Liver (tissue), 8 donors: ENCODE measurements at regions not wholly inside any gene's neighbourhood (a gene's known extent, or its start where the extent isn't known, plus 50 kb on each side); places are given as distances from the start of the nearest gene placed in this dataset.

Source experiments
- DNase-seq: peaks from one replicate; pipeline ENCODE4 v3.0.0-alpha.2; 2017; ENCODE audit warnings: low spot score
- H3K27ac ChIP-seq, 2 donors: one replicate each; pipeline ENCODE4 v1.7.0; 2013; ENCODE audit warnings: inconsistent platforms in 2 of 2, low read length in 2 of 2, control low read depth in 1 of 2, low read depth in 1 of 2, mild to moderate bottlenecking in 1 of 2
- H3K27me3 ChIP-seq, 4 donors: one replicate each; pipeline versions ENCODE4 v1.6.1 to v1.7.0; 2013; ENCODE audit warnings: low read length in 3 of 4, inconsistent platforms in 1 of 4, mild to moderate bottlenecking in 1 of 4, moderate library complexity in 1 of 4; ENCODE audit not compliant: control insufficient read depth in 4 of 4, insufficient read depth in 4 of 4
- H3K36me3 ChIP-seq, 4 donors: one replicate each; pipeline versions ENCODE4 v1.6.1 to v1.7.0; 2013; ENCODE audit warnings: low read length in 3 of 4, mild to moderate bottlenecking in 3 of 4, low read depth in 1 of 4, moderate library complexity in 1 of 4; ENCODE audit not compliant: control insufficient read depth in 4 of 4, insufficient read depth in 3 of 4
- H3K4me1 ChIP-seq, 4 donors: one replicate each; pipeline versions ENCODE4 v1.6.1 to v1.7.0; 2013; ENCODE audit warnings: low read length in 3 of 4, mild to moderate bottlenecking in 3 of 4, moderate library complexity in 1 of 4; ENCODE audit not compliant: control insufficient read depth in 4 of 4, insufficient read depth in 4 of 4
- H3K4me3 ChIP-seq, 3 donors: one replicate each; pipeline versions ENCODE4 v1.6.1 to v1.7.0; 2013; ENCODE audit warnings: low read length in 3 of 3, control low read depth in 1 of 3, low read depth in 1 of 3, mild to moderate bottlenecking in 1 of 3
- H3K9ac ChIP-seq, 2 donors: one replicate each; pipeline ENCODE4 v1.7.0; 2013; ENCODE audit warnings: low read length in 2 of 2, mild to moderate bottlenecking in 2 of 2, moderate library complexity in 2 of 2, control low read depth in 1 of 2, low read depth in 1 of 2
- H3K9me3 ChIP-seq, 4 donors: one replicate each; pipeline versions ENCODE4 v1.6.1 to v1.7.0; 2013; ENCODE audit warnings: low read length in 3 of 4; ENCODE audit not compliant: control insufficient read depth in 4 of 4
- EGR1 ChIP-seq, 2 donors: IDR thresholded peaks; 2 replicates each; pipeline ENCODE4 v1.6.1; 2016 to 2018; ENCODE audit warnings: antibody characterized with exemption in 2 of 2, low read depth in 2 of 2
- FOXA2 ChIP-seq: IDR thresholded peaks from 2 replicates; pipeline ENCODE4 v1.6.1; 2016; ENCODE audit warnings: antibody characterized with exemption
- GABPA ChIP-seq, 2 donors: IDR thresholded peaks in 1 of 2; conservative IDR thresholded peaks in 1 of 2; 2 replicates each; pipeline ENCODE4 v1.6.1; 2016; ENCODE audit warnings: antibody characterized with exemption in 2 of 2, mild to moderate bottlenecking in 1 of 2, moderate library complexity in 1 of 2
- HNF4A ChIP-seq, 2 donors: conservative IDR thresholded peaks; 2 replicates each; pipeline ENCODE4 v1.6.1; 2016; ENCODE audit warnings: antibody characterized with exemption in 2 of 2, mild to moderate bottlenecking in 2 of 2
- HNF4G ChIP-seq: IDR thresholded peaks from 2 replicates; pipeline ENCODE4 v1.6.1; 2016; ENCODE audit warnings: antibody characterized with exemption
- JUND ChIP-seq, 2 donors: IDR thresholded peaks; 2 replicates each; pipeline ENCODE4 v1.6.1; 2016; ENCODE audit warnings: antibody characterized with exemption in 2 of 2
- NR2F2 ChIP-seq: IDR thresholded peaks from 2 replicates; pipeline ENCODE4 v1.6.1; 2016; ENCODE audit warnings: antibody characterized with exemption
- RXRA ChIP-seq, 2 donors: IDR thresholded peaks; 2 replicates each; pipeline ENCODE4 v1.6.1; 2017 to 2018; ENCODE audit warnings: antibody characterized with exemption in 2 of 2, mild to moderate bottlenecking in 1 of 2
- SP1 ChIP-seq: IDR thresholded peaks from 2 replicates; pipeline ENCODE4 v1.6.1; 2018; ENCODE audit warnings: antibody characterized with exemption, mild to moderate bottlenecking
- TAF1 ChIP-seq: conservative IDR thresholded peaks from 2 replicates; pipeline ENCODE4 v1.6.1; 2016; ENCODE audit warnings: antibody characterized with exemption, mild to moderate bottlenecking
- YY1 ChIP-seq: IDR thresholded peaks from 2 replicates; pipeline ENCODE4 v1.6.1; 2016; ENCODE audit warnings: antibody characterized with exemption, mild to moderate bottlenecking
- WGBS: extraction: QIAGEN DNeasy Blood & Tissue Kit; methylation state at CpG from one replicate; pipeline ENCODE4 v1.1.7; 2013; 5-methylcytosine and 5-hydroxymethylcytosine counted together
- TF ChIP-seq, protein P1 (sequence below): IDR thresholded peaks from 2 replicates; pipeline ENCODE4 v1.6.1; 2016; ENCODE audit warnings: antibody characterized with exemption
- TF ChIP-seq, protein P2 (sequence below): IDR thresholded peaks from 2 replicates; pipeline ENCODE4 v1.6.1; 2016; ENCODE audit warnings: antibody characterized with exemption
- TF ChIP-seq, protein P3 (sequence below): fragments of 150-350 bp; IDR thresholded peaks from 2 replicates; pipeline ENCODE4 v1.5.1; 2017; ENCODE audit warnings: improper control_type of control experiment, low read depth, low read length; ENCODE audit not compliant: missing input control
- TF ChIP-seq, protein P4 (sequence below): IDR thresholded peaks from 2 replicates; pipeline ENCODE4 v1.6.1; 2016; ENCODE audit warnings: antibody characterized with exemption, mild to moderate bottlenecking
- donor health status: healthy.
- donor health status: healthy.
- donor health status: healthy.
- donor health status: healthy.
- donor health status: healthy.

DNA sequence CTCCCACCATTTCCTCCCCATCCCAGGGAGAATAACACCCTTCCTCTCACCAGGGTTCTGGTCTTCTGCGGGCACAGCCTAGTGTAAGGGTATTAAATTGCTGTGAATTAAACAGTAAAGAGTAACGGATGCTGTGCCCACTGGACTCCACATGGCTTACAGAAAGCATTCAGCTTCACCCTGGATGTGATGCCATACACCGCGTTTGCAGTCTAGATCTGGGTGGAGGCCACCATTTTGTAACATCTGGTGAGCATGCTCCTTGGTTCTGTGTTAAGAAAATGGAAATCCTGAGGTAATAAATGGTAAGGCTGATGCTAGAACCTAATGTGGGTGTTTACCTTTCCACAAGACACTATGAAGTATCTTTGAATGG, 331.8 kb upstream of the B3GAT1 start:
- DNase-seq = no peak
- no peak for TF ChIP-seq NR2F2
- TF ChIP-seq, protein P1, sequence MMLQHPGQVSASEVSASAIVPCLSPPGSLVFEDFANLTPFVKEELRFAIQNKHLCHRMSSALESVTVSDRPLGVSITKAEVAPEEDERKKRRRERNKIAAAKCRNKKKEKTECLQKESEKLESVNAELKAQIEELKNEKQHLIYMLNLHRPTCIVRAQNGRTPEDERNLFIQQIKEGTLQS = no peak
- TF ChIP-seq SP1 = no peak
- TF ChIP-seq, protein P2, sequence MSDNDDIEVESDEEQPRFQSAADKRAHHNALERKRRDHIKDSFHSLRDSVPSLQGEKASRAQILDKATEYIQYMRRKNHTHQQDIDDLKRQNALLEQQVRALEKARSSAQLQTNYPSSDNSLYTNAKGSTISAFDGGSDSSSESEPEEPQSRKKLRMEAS = no peak
- no peak for TF ChIP-seq HNF4G
- TF ChIP-seq HNF4A (conservative IDR thresholded peaks at IDR 0.05) = no peak
- TF ChIP-seq TAF1 = no peak
- TF ChIP-seq FOXA2 = no peak
- TF ChIP-seq GABPA (IDR thresholded peaks at IDR 0.05 in 1 of 2, conservative IDR thresholded peaks at IDR 0.05 in 1 of 2) = no peak
- 83% methylated on average over 4 of the region's 4 CpGs for WGBS
- Histone ChIP-seq H3K36me3 (no peaks in the 10 kb centered on the region), H3K9ac (no peak overlapping the region), H3K27me3 (no peaks in the 10 kb centered on the region), H3K4me1 (peaks cover 0 to 8% (median under 1%) of the 10 kb centered on the region in 4 donors), H3K9me3 (peaks cover 0 to 10% (median 6%) of the 10 kb centered on the region in 4 donors), H3K4me3 (no peak overlapping the region), H3K27ac (no peak overlapping the region)

DNA sequence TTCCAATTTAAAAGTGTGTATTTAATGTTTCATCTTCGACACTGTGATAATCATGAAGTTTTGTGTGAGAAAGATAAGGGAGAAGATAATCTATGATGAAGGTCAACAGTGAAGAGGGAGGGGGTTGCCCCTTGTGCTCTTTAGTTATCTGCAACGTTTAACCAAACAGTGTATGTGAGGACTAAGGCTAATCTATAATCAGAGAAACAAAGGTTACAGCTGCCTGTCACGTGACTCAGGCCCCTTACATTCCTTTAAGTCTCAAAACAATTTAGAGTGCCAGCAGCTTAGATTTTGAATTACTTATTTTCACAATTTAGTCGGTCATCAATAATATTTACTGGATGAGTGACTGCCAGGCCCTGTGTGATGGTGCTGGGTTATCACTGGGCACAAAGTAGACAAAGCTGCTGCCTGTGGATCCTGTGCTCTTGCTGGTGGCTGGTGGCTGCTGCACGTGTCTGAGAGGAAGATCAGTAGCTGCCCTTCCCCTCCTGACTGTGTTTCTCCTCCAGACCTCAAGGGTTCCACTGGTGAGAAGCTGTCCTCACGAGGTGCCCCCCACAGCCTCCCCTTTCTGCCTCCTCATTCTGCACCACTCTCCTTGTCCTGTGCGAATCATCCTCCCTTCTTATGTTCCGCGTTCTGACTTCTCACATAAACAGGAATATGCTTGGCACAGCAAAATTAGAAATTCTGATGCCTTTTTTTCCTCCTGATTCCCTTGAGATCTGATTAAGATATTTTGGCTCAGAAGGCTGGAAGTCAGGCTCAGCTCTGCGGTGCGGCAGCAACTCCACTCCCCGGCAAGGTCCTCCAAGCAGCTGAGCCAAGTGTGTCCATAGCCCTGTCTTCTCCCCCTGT, 331.1 kb upstream of the B3GAT1 start:
- Histone ChIP-seq H3K9ac (no peak overlapping the region), H3K36me3 (no peaks in the 10 kb centered on the region), H3K9me3 (peaks cover 0 to 5% (median 3%) of the 10 kb centered on the region in 4 donors), H3K27ac (no peak overlapping the region), H3K4me3 (no peak overlapping the region), H3K27me3 (no peaks in the 10 kb centered on the region), H3K4me1 (peaks cover 0 to 8% (median under 1%) of the 10 kb centered on the region in 4 donors)
- WGBS = 45% methylated on average over 12 of the region's 12 CpGs
- TF ChIP-seq HNF4A (conservative IDR thresholded peaks at IDR 0.05) = peak in 1 of 2 donors; percentile 69
- TF ChIP-seq RXRA (IDR thresholded peaks at IDR 0.05) = peak in 1 of 2 donors; percentile 71
- TF ChIP-seq JUND (IDR thresholded peaks at IDR 0.05) = no peak
- DNase-seq = no peak

DNA sequence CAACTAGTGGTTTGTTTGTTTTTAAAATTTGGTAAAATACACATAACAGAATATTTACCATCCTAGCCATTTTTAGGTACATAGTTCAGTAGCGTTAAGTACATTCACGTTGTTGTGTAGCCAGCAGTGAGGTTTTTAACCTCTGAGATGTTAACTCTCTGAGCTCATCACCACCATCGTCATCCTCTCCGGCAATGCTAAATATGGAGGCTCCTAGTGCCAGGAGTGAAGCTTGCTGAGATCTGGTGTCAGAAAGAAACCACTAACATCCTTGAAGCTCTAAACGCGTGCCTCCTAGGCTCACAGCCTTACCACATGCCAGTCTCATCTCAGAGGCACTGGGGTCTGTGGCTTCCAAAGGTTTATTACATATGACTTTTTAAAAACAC, 330.2 kb upstream of the B3GAT1 start:
- peak in 1 of 2 donors; percentile 19 for TF ChIP-seq RXRA (IDR thresholded peaks at IDR 0.05)
- TF ChIP-seq NR2F2 = no peak
- Histone ChIP-seq H3K4me1 (peaks cover 0 to 8% (median under 1%) of the 10 kb centered on the region in 4 donors), H3K9me3 (no peaks in the 10 kb centered on the region), H3K36me3 (no peaks in the 10 kb centered on the region), H3K4me3 (no peak overlapping the region), H3K27me3 (no peaks in the 10 kb centered on the region), H3K9ac (no peak overlapping the region), H3K27ac (peak overlapping the region in 1 of 2 donors; percentile 28)
- no peak for DNase-seq
- WGBS = 33% methylated on average over 6 of the region's 6 CpGs

DNA sequence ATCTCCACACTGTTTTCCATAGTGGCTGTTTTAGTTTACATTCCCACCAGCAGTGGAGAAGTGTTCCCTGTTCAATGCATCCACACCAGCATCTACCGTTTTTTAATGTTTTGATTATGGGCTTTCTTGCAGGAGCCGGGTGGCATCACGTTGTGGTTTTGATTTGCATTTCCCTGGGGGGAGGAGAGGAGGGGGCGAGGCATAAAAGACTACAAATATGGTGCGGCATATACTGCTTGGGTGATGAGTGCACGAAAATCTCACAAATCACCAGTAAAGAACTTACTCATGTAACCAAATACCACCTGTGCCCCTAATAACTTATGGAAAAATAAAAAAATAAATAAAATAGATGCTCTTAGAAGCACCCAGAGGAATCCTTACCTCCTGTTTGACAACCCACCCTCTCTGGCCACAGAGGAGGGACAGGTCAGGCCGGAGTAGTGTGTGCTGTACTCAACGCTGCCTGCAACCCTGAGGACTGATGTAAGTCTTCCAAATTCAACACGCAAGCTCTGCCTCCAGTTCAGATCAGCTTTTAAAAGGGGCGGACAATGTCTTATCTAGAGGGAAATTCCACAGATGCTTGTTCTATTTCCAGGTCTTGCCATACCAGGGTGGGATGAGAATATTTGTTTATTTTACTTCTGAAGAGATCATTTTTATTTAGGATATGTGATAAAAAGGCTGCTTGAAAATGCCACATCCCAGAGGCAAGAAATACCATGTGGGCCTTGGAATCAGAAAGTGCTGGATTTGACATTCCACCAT, 329.6 kb upstream of the B3GAT1 start:
- 48% methylated on average over 10 of the region's 10 CpGs for WGBS
- H3K27ac ChIP-seq = peak overlapping the region in 1 of 2 donors; percentile 28
- DNase-seq = no peak
- no peaks in the 10 kb centered on the region for H3K36me3 ChIP-seq
- H3K4me3 ChIP-seq = no peak overlapping the region
- peaks cover 0 to 8% (median under 1%) of the 10 kb centered on the region in 4 donors for H3K4me1 ChIP-seq
- no peak overlapping the region for H3K9ac ChIP-seq
- no peaks in the 10 kb centered on the region for H3K27me3 ChIP-seq
- H3K9me3 ChIP-seq = no peaks in the 10 kb centered on the region
- TF ChIP-seq, protein P3, sequence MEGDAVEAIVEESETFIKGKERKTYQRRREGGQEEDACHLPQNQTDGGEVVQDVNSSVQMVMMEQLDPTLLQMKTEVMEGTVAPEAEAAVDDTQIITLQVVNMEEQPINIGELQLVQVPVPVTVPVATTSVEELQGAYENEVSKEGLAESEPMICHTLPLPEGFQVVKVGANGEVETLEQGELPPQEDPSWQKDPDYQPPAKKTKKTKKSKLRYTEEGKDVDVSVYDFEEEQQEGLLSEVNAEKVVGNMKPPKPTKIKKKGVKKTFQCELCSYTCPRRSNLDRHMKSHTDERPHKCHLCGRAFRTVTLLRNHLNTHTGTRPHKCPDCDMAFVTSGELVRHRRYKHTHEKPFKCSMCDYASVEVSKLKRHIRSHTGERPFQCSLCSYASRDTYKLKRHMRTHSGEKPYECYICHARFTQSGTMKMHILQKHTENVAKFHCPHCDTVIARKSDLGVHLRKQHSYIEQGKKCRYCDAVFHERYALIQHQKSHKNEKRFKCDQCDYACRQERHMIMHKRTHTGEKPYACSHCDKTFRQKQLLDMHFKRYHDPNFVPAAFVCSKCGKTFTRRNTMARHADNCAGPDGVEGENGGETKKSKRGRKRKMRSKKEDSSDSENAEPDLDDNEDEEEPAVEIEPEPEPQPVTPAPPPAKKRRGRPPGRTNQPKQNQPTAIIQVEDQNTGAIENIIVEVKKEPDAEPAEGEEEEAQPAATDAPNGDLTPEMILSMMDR = no peak
- TF ChIP-seq, protein P4, sequence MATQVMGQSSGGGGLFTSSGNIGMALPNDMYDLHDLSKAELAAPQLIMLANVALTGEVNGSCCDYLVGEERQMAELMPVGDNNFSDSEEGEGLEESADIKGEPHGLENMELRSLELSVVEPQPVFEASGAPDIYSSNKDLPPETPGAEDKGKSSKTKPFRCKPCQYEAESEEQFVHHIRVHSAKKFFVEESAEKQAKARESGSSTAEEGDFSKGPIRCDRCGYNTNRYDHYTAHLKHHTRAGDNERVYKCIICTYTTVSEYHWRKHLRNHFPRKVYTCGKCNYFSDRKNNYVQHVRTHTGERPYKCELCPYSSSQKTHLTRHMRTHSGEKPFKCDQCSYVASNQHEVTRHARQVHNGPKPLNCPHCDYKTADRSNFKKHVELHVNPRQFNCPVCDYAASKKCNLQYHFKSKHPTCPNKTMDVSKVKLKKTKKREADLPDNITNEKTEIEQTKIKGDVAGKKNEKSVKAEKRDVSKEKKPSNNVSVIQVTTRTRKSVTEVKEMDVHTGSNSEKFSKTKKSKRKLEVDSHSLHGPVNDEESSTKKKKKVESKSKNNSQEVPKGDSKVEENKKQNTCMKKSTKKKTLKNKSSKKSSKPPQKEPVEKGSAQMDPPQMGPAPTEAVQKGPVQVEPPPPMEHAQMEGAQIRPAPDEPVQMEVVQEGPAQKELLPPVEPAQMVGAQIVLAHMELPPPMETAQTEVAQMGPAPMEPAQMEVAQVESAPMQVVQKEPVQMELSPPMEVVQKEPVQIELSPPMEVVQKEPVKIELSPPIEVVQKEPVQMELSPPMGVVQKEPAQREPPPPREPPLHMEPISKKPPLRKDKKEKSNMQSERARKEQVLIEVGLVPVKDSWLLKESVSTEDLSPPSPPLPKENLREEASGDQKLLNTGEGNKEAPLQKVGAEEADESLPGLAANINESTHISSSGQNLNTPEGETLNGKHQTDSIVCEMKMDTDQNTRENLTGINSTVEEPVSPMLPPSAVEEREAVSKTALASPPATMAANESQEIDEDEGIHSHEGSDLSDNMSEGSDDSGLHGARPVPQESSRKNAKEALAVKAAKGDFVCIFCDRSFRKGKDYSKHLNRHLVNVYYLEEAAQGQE = no peak
- no peak for TF ChIP-seq YY1
- TF ChIP-seq NR2F2 = no peak
- TF ChIP-seq, protein P1 = no peak
- TF ChIP-seq RXRA (IDR thresholded peaks at IDR 0.05) = no peak
- TF ChIP-seq EGR1 (IDR thresholded peaks at IDR 0.05; ENCODE audit: low read depth in 2 of 2) = no peak
- no peak for TF ChIP-seq HNF4G
